ENCODE measurements at regions not wholly inside any gene's neighbourhood (a gene's known extent, or its start where the extent isn't known, plus 50 kb on each side); places are given as distances from the start of the nearest gene placed in this dataset.

- Histone ChIP-seq H2AFZ (ENCODE audit: low read depth) (no peak overlapping the region), H3K4me3 (ENCODE audit: low read depth in 2 of 2, low read length in 1 of 2) (no peak overlapping the region), H3K27me3 (ENCODE audit: insufficient read depth) (no peaks in the 10 kb centered on the region), H3K4me1 (ENCODE audit: control insufficient read depth in 1 of 2, insufficient read depth in 2 of 2, low read depth in 1 of 2, low read length in 1 of 2) (no peaks in the 10 kb centered on the region), H3K9ac (no peak overlapping the region), H3K79me2 (ENCODE audit: insufficient read depth) (no peaks in the 10 kb centered on the region), H3K36me3 (replicated peaks in 1 of 2; ENCODE audit: control insufficient read depth in 1 of 2, insufficient read depth in 2 of 2, low read length in 1 of 2) (no peaks in the 10 kb centered on the region), H3K9me2 (no peaks in the 10 kb centered on the region), H3F3A (replicated peaks; ENCODE audit: insufficient read depth) (no peaks in the 10 kb centered on the region), H3K27ac (ENCODE audit: low read depth in 2 of 2, low read length in 1 of 2) (no peak overlapping the region), H3K4me2 (no peak overlapping the region), H4K20me1 (ENCODE audit: insufficient read depth) (no peaks in the 10 kb centered on the region), H3K9me3 (no peaks in the 10 kb centered on the region; the same call in 1 of the 2 replicates)
- DNase-seq, result no peak
- CTCF ChIA-PET, result no interaction called here
- WGBS (ENCODE audit: low lambda C conversion rate), result 37% methylated on average over 3 of the region's 3 CpGs
- POLR2A ChIA-PET, result no interaction called here
- TF ChIP-seq JUND (IDR thresholded peaks at IDR 0.05), result no peak
- TF ChIP-seq MEF2A (IDR thresholded peaks at IDR 0.05; ENCODE audit: borderline replicate concordance, low read depth), result no peak
- no peak for TF ChIP-seq RCOR1 (IDR thresholded peaks at IDR 0.05; ENCODE audit: low read length)
These were observed 256.2 kb downstream of the TAFA4 start for GRCh38 chr3:68676136-68676535.

GRCh38 chr3:68667346-68667745 is 265.0 kb downstream of the TAFA4 start:
- POLR2A ChIA-PET, result no interaction called here
- H3K27me3 ChIP-seq (ENCODE audit: insufficient read depth), result no peaks in the 10 kb centered on the region

More at GRCh38 chr3:68667346-68667745, 265.0 kb downstream of the TAFA4 start:
- no peaks in the 10 kb centered on the region for H3K36me3 ChIP-seq (replicated peaks in 1 of 2; ENCODE audit: control insufficient read depth in 1 of 2, insufficient read depth in 2 of 2, low read length in 1 of 2)
- no peaks in the 10 kb centered on the region for H3F3A ChIP-seq (replicated peaks; ENCODE audit: insufficient read depth)
- no peak overlapping the region for H2AFZ ChIP-seq (ENCODE audit: low read depth)
- no peaks in the 10 kb centered on the region for H3K79me2 ChIP-seq (ENCODE audit: insufficient read depth)
- no peak overlapping the region for H3K4me3 ChIP-seq (ENCODE audit: low read depth in 2 of 2, low read length in 1 of 2)
- no peak for TF ChIP-seq POLR2AphosphoS5 (IDR thresholded peaks at IDR 0.05; ENCODE audit: low read depth, low read length)
- no peak for TF ChIP-seq RCOR1 (IDR thresholded peaks at IDR 0.05; ENCODE audit: low read length)
- no peak for TF ChIP-seq EP300 (IDR thresholded peaks at IDR 0.05; ENCODE audit: borderline replicate concordance in 1 of 2, low read depth in 1 of 2, low read length in 1 of 2)
- no peak for TF ChIP-seq ELF1 (IDR thresholded peaks at IDR 0.05)
- no peak for TF ChIP-seq GABPA (IDR thresholded peaks at IDR 0.05; ENCODE audit: low read depth)
- TF ChIP-seq NRF1 (IDR thresholded peaks at IDR 0.05; ENCODE audit: low read depth, low read length), result no peak
- no peak for TF ChIP-seq JUND (IDR thresholded peaks at IDR 0.05)
- TF ChIP-seq TEAD4 (IDR thresholded peaks at IDR 0.05; ENCODE audit: borderline replicate concordance, insufficient read depth), result no peak
- no peak for TF ChIP-seq MEF2A (IDR thresholded peaks at IDR 0.05; ENCODE audit: borderline replicate concordance, low read depth)
- TF ChIP-seq USF1 (IDR thresholded peaks at IDR 0.05; ENCODE audit: borderline replicate concordance, low read depth), result no peak
- no peak for TF ChIP-seq RFX5 (IDR thresholded peaks at IDR 0.05; ENCODE audit: low read length)
- no peak for TF ChIP-seq SIN3A (IDR thresholded peaks at IDR 0.05; ENCODE audit: borderline replicate concordance, low read depth, low read length)
- no peak for TF ChIP-seq CHD2 (IDR thresholded peaks at IDR 0.05; ENCODE audit: low read length, partially characterized antibody)
- TF ChIP-seq NFIC (IDR thresholded peaks at IDR 0.05; ENCODE audit: borderline replicate concordance), result no peak
- TF ChIP-seq USF2 (IDR thresholded peaks at IDR 0.05; ENCODE audit: borderline replicate concordance, low read depth, low read length), result no peak
- TF ChIP-seq FOXJ3 (CRISPR knock-in tag; IDR thresholded peaks at IDR 0.05), result no peak
- no peak for TF ChIP-seq RXRA (IDR thresholded peaks at IDR 0.05; ENCODE audit: borderline replicate concordance, low read depth)
- TF ChIP-seq TCF12 (IDR thresholded peaks at IDR 0.05), result no peak
- DNase-seq, result no peak
- H3K9ac ChIP-seq, result no peak overlapping the region
- no peak overlapping the region for H3K27ac ChIP-seq (ENCODE audit: low read depth in 2 of 2, low read length in 1 of 2)
- H3K4me2 ChIP-seq, result no peak overlapping the region
- H3K9me3 ChIP-seq, result no peaks in the 10 kb centered on the region
- CTCF ChIA-PET, result interaction anchor here (0.6 to 0.7 kb wide), 2 partner anchors 226 to 1374 kb away, joined by 3 read pairs; no protein-coding TSS in a partner anchor
- no peaks in the 10 kb centered on the region for H3K4me1 ChIP-seq (ENCODE audit: control insufficient read depth in 1 of 2, insufficient read depth in 2 of 2, low read depth in 1 of 2, low read length in 1 of 2)
- no peaks in the 10 kb centered on the region for H3K9me2 ChIP-seq
- H4K20me1 ChIP-seq (ENCODE audit: insufficient read depth), result no peaks in the 10 kb centered on the region
